ENCODE measurements at regions not wholly inside any gene's neighbourhood (a gene's known extent, or its start where the extent isn't known, plus 50 kb on each side); places are given as distances from the start of the nearest gene placed in this dataset.
"Not testable (repeated sequence)": the region's sequence is repeated elsewhere in the genome, so short reads cannot be mapped to it uniquely, and the experiment has no call there.

DNA sequence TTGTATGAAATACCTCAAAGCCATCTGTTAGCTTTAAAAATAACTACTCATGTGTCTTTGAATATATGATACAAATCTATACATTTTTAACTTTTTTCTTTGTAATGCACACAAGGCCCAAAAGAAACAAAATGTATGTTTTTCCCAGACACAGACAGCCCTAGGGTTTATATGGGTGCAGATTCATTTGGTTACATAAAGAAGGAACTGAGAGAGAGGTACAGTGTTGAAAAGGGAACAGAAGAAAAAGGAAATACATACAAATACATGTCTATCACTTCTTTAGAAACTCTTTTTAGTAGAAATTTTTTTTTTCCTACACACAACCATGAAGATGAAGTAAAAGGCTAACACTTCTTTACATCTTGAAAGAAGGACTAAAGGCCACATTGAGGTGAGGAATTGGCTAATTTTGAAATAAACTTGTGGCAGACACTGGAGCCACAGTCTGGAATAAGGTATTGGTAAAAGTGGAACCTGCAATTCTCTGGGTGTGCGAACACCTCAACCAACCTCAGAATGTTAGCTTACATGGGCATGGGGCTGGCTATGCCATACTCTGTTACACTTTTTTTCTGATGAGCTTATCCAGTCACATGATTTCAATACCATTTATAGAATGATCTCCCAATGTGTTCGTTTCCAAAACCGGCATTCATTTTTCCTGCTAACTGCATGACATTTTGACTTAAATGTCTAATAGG lies 67.9 kb downstream of the FAM47C start:
- H3K27me3 ChIP-seq = no peaks in the 10 kb centered on the region
- no peaks in the 10 kb centered on the region for H3K9me3 ChIP-seq
- WGBS, 2 donors = 79 to 84% methylated on average over 3 of the region's 3 CpGs
- TF ChIP-seq, protein P1, sequence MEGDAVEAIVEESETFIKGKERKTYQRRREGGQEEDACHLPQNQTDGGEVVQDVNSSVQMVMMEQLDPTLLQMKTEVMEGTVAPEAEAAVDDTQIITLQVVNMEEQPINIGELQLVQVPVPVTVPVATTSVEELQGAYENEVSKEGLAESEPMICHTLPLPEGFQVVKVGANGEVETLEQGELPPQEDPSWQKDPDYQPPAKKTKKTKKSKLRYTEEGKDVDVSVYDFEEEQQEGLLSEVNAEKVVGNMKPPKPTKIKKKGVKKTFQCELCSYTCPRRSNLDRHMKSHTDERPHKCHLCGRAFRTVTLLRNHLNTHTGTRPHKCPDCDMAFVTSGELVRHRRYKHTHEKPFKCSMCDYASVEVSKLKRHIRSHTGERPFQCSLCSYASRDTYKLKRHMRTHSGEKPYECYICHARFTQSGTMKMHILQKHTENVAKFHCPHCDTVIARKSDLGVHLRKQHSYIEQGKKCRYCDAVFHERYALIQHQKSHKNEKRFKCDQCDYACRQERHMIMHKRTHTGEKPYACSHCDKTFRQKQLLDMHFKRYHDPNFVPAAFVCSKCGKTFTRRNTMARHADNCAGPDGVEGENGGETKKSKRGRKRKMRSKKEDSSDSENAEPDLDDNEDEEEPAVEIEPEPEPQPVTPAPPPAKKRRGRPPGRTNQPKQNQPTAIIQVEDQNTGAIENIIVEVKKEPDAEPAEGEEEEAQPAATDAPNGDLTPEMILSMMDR (IDR thresholded peaks at IDR 0.05) = no peak
- intact Hi-C loops (cut with DNase I) = no loop called here
- no peak for FAIRE-seq
- no peak overlapping the region for H3K4me3 ChIP-seq
- ATAC-seq = no peak
- no peaks in the 10 kb centered on the region for H3K36me3 ChIP-seq
- H3K27ac ChIP-seq = no peak overlapping the region
- H3K4me1 ChIP-seq = no peaks in the 10 kb centered on the region
- no peak for DNase-seq

DNA sequence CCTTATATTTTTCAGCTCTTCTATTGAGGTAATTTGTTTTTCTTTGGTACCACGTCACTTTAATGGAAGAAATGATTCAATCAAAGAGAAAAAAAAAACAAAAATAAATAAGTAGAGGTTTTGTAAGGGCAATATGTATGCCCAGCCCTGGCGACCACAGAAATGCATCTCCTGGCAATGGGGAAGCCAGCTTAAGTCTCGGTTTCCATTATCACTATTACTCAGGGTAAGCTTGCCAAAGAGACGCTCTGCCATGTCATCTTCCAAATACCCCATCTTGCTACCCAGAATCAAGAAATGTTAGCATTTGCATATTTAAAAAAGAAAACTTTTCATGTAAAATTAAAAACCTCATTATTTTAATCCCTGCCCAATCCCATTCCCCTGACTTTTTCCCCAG lies 68.8 kb downstream of the FAM47C start:
- H3K4me1 ChIP-seq = no peaks in the 10 kb centered on the region
- no peaks in the 10 kb centered on the region for H3K27me3 ChIP-seq
- H3K27ac ChIP-seq = no peak overlapping the region
- intact Hi-C loops (cut with DNase I) = no loop called here
- H3K36me3 ChIP-seq = no peaks in the 10 kb centered on the region
- FAIRE-seq (no peak), DNase-seq (no peak), ATAC-seq (no peak)
- H3K9me3 ChIP-seq = no peaks in the 10 kb centered on the region
- H3K4me3 ChIP-seq = no peak overlapping the region
- WGBS, 2 donors = 61 to 66% methylated on average over 4 of the region's 4 CpGs
- TF ChIP-seq, protein P1 (IDR thresholded peaks at IDR 0.05) = no peak

DNA sequence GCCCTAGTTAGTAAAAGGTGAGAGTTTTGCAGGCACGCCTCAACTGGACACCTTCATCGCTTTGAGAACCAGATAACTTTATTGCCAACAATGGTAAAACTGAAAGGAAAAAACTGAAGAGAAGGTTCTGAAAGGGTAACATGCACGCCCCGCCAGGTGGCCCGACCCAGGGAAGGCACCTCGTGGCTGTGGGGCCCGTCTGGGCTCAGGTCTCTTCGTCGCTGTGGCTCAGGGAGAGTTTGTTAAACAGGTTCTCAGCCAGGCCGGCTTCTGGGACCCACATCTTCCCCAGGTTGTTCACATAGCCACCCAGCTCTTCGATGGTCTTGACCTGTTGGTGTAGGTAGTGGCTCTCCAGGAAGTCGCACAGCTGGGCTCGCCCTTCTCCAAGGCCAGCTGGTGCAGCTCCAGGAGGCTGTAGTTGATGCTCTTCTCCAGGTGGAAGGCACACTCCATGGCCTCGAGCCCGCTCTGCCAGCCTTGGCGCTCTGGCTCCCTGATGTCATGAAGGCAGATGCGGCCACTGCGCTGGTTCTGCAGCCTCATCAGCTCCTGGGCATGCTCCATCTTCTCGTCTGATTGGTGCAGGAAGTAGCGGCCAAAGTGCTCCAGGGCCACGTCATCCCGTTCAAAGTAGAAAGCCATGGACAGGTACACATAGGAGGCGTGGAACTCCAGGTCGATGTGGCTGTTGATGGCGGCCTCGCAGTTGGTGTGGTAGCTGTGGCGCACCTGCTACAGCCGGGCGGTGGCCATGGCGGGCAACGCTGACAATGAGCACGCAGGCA lies 69.7 kb downstream of the FAM47C start:
- Histone ChIP-seq H3K36me3 (no peaks in the 10 kb centered on the region), H3K27me3 (no peaks in the 10 kb centered on the region), H3K4me3 (no peak overlapping the region), H3K4me1 (no peaks in the 10 kb centered on the region), H3K27ac (no peak overlapping the region), H3K9me3 (no peaks in the 10 kb centered on the region)
- ATAC-seq (no peak), DNase-seq (peak in 1 of 6 donors; percentile 51), FAIRE-seq (no peak)
- intact Hi-C loops (cut with DNase I) = no loop called here
- WGBS, 2 donors = 80% methylated on average over 32 of the region's 32 CpGs
- TF ChIP-seq, protein P1 (IDR thresholded peaks at IDR 0.05) = no peak

DNA sequence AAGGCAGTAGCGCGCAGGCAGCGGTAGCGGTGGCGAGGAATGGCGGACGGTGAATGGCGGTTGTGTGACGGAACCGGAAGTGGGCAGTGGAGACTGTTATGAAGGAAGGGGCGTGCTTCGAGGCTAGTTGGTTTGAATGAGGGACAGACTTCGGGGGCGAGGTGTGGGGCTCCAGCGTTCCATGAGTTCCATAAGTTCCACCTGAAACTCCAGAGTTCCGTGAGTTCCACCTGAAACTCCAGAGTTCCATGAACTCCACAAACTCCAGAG lies 70.2 kb downstream of the FAM47C start:
- no peaks in the 10 kb centered on the region for H3K9me3 ChIP-seq
- H3K36me3 ChIP-seq = no peaks in the 10 kb centered on the region
- intact Hi-C loops (cut with DNase I) = no loop called here
- H3K4me3 ChIP-seq = no peak overlapping the region
- ATAC-seq (no peak), DNase-seq (no peak), FAIRE-seq (no peak)
- TF ChIP-seq, protein P1 (IDR thresholded peaks at IDR 0.05) = no peak
- no peaks in the 10 kb centered on the region for H3K4me1 ChIP-seq
- H3K27ac ChIP-seq = no peak overlapping the region
- WGBS, 2 donors = 79 to 94% methylated on average over 16 of the region's 16 CpGs
- H3K27me3 ChIP-seq = no peaks in the 10 kb centered on the region

GRCh38 chrX:37083880-37084279 lies 75.7 kb downstream of the FAM47C start:
- H3K4me1 ChIP-seq = no peaks in the 10 kb centered on the region
- no peaks in the 10 kb centered on the region for H3K27me3 ChIP-seq
- H3K36me3 ChIP-seq = no peaks in the 10 kb centered on the region
- H3K27ac ChIP-seq = no peak overlapping the region
- intact Hi-C loops (cut with DNase I) = no loop called here
- H3K4me3 ChIP-seq = no peak overlapping the region
- TF ChIP-seq, protein P1 (IDR thresholded peaks at IDR 0.05) = no peak
- FAIRE-seq (no peak), DNase-seq (no peak), ATAC-seq (no peak)
- no peaks in the 10 kb centered on the region for H3K9me3 ChIP-seq
- WGBS, 2 donors = 17 to 62% methylated on average over 1 of the region's 1 CpG

DNA sequence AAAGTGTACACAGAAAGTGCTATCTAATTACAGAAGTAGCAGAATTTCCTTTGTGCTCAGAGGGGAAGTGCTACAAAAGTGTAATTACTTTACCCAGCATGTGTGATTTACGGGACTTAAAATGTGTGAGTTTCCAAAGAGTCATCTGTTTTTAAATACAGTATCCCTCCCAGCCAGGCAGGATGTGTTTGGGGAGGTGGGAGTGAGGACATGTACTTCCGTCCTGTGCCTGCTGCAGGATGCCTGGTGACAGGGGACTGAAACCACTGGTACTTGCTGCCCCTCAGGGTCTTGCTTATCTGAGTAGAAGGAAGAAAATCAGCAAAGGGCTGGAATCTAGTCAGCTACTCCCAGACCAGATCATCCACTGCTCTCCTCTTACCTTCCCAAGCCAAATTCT lies 77.5 kb downstream of the FAM47C start:
- H3K4me1 ChIP-seq; H3K27me3 ChIP-seq; H3K4me3 ChIP-seq; intact Hi-C loops (cut with DNase I); H3K27ac ChIP-seq; H3K9me3 ChIP-seq; DNase-seq; ATAC-seq; H3K36me3 ChIP-seq; FAIRE-seq: not testable (repeated sequence)
- no CpG with 5 or more reads among the region's 2 CpGs for WGBS, 2 donors

GRCh38 chrX:37086820-37087219 lies 78.7 kb downstream of the FAM47C start:
- intact Hi-C loops (cut with DNase I); H3K27ac ChIP-seq; FAIRE-seq; H3K4me3 ChIP-seq; H3K9me3 ChIP-seq; DNase-seq; H3K27me3 ChIP-seq; H3K4me1 ChIP-seq; H3K36me3 ChIP-seq: not testable (repeated sequence)
- WGBS, 2 donors = no CpG with 5 or more reads among the region's 3 CpGs
- ATAC-seq = peak; percentile 38 to 80 (median 68)

Data from pancreas (tissue), 10 donors.